GM18507 (cell line): ENCODE measurements at regions not wholly inside any gene's neighbourhood (a gene's known extent, or its start where the extent isn't known, plus 50 kb on each side); places are given as distances from the start of the nearest gene placed in this dataset.

Experiments used
- DNase-seq: peaks from one replicate; pipeline ENCODE4 v3.0.0; 2011; ENCODE audit warnings: low read depth; ENCODE audit not compliant: insufficient read length; ENCODE audit errors: extremely low spot score
- FAIRE-seq: peaks from 2 replicates; lab custom pipeline; 2011; peaks lifted over from hg19 to GRCh38; lab: Jason Lieb, UNC

- FAIRE-seq (no peak), DNase-seq (no peak)
Measured at GRCh38 chr20:61042506-61043385, 209.3 kb upstream of the CDH4 start.

- FAIRE-seq (no peak), DNase-seq (no peak)
Measured at GRCh38 chr20:61043681-61044080, 208.4 kb upstream of the CDH4 start.

- no peak for FAIRE-seq
- no peak for DNase-seq
Measured at GRCh38 chr20:61044499-61044898, 207.6 kb upstream of the CDH4 start.

- FAIRE-seq = no peak
Measured at GRCh38 chr20:61045091-61045490, 207.0 kb upstream of the CDH4 start.

GRCh38 chr20:61045876-61046585 lies 206.0 kb upstream of the CDH4 start:
- FAIRE-seq (no peak), DNase-seq (no peak)

More at GRCh38 chr20:61045091-61045490, 207.0 kb upstream of the CDH4 start:
- no peak for DNase-seq

- FAIRE-seq (no peak), DNase-seq (no peak)
Measured at GRCh38 chr20:61046721-61047351, 205.2 kb upstream of the CDH4 start.

- FAIRE-seq = no peak
- no peak for DNase-seq
Measured at GRCh38 chr20:61047515-61047914, 204.5 kb upstream of the CDH4 start.

- FAIRE-seq (no peak), DNase-seq (no peak)
Measured at GRCh38 chr20:61048302-61048701, 203.8 kb upstream of the CDH4 start.

GRCh38 chr20:61049684-61050083 lies 202.4 kb upstream of the CDH4 start:
- no peak for DNase-seq
- no peak for FAIRE-seq

GRCh38 chr20:61050336-61050890 lies 201.6 kb upstream of the CDH4 start:
- DNase-seq = no peak
- no peak for FAIRE-seq

GRCh38 chr20:61052195-61052750 lies 199.8 kb upstream of the CDH4 start:
- FAIRE-seq (no peak), DNase-seq (no peak)

- DNase-seq (no peak), FAIRE-seq (no peak)
Measured at GRCh38 chr20:61052776-61053442, 199.2 kb upstream of the CDH4 start.

GRCh38 chr20:61053487-61053886 lies 198.6 kb upstream of the CDH4 start:
- no peak for FAIRE-seq
- DNase-seq = no peak

GRCh38 chr20:61053889-61054288 lies 198.2 kb upstream of the CDH4 start:
- DNase-seq = no peak

GRCh38 chr20:61054411-61054810 lies 197.7 kb upstream of the CDH4 start:
- no peak for FAIRE-seq
- DNase-seq = no peak

More at GRCh38 chr20:61053889-61054288, 198.2 kb upstream of the CDH4 start:
- no peak for FAIRE-seq

- no peak for FAIRE-seq
- DNase-seq = no peak
Measured at GRCh38 chr20:61055180-61056010, 196.7 kb upstream of the CDH4 start.

- DNase-seq = no peak
- no peak for FAIRE-seq
Measured at GRCh38 chr20:61056116-61056515, 195.9 kb upstream of the CDH4 start.

- FAIRE-seq = no peak
- DNase-seq = no peak
Measured at GRCh38 chr20:61056627-61057442, 195.2 kb upstream of the CDH4 start.
